GM21360 (cell line): ENCODE measurements at regions not wholly inside any gene's neighbourhood (a gene's known extent, or its start where the extent isn't known, plus 50 kb on each side); places are given as distances from the start of the nearest gene placed in this dataset.
"Not testable (repeated sequence)": the region's sequence is repeated elsewhere in the genome, so short reads cannot be mapped to it uniquely, and the experiment has no call there.

Source experiments
- ATAC-seq: cut with Tn5 transposase; IDR thresholded peaks from one replicate; pipeline ENCODE4 v1.9.1; 2021; ENCODE audit warnings: mild to moderate bottlenecking, moderate library complexity; ENCODE audit not compliant: unreplicated experiment

DNA sequence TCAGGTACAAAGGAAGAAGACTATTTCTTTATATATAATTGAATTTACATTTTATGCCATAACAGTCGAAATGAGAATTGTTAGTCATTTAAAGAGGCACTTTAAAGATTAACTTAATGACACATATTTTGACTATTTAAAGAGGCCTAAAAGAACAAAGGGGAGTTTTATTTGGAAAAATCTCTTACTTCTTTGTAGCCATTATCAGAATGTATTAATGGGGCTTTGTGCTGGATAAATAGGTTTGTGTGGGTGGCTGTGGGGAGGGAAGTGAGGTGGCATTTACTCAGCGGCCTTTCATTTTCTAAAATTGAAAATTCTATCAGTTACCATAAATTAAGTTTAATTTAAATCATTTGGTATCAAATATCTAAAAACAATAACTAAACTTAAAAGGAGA is 462.2 kb upstream of the CXADR start:
- ATAC-seq: no peak

DNA sequence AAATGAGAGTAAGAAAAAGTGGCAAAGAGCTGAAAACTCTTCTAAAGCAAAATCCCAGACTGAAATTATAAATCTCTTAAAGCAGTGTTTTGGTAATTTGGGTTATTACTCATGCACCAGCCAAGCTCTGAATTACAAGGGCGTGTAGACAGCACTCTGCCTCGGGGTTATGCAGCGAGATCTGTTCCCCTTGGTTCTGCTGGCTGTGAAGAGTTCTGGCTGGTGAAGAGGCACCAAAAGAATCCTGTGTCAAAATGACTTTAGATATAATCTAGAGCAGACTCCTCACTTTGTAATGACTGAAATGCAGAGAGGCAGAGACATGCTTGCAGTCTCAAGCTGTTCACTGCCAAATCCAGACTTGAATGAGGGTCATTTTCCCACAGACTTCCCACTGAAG is 461.8 kb upstream of the CXADR start:
- no peak for ATAC-seq

DNA sequence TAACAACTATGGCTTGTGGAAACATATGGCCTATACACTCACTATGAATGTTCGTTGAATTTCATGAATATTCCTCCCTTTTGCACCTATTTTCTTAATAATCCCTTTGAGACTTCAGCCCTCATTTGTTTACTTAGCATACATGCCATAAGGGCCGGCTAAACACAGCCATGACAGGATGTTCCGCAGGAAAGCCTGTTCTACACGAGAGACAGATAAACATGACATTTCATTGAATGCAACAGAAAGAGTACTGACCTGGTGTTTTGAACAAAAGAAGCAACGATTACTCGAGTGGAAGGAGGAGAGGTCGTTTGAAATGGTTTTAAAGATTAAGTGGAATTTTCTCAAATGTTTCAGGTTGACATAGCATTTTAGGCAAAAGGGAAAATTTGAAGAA is 459.5 kb upstream of the CXADR start:
- no peak for ATAC-seq

DNA sequence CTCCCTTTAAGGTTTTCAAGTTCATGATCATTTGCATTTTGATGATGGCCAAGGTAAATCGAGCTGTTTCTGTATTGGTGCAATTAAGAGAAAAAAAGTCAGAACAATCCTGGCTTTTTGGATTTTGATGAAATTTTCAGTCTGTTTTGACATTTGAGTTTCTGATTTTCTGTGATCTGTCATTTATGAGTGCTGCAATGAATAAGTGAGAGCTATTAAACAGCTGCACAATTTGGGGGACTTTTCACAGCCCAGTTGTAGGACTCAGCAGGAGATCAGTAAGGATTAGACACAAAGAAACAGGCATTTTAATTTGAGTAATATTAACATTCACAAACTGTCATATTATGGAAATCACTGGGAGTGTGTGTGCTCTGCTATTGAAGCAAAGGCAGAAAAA is 452.9 kb upstream of the CXADR start:
- ATAC-seq: no peak

DNA sequence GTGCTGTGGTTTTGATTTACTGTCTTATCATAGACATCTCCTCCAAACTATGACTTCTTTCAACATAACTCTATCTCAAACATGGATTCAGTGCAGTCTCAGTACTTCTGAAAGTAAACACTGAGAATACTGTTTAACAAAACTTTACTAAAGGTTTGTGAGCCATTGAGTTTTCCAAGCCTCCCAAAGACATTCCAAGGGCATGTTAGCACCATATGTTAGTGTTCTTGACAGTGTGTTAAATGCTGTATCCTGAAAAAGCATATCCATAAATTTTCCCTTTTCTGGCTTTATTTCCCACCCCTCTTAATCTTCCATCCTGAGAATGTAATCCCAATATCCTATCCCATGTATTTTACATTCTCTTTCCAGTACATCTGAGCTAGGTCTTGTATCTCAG is 446.8 kb upstream of the CXADR start:
- no peak for ATAC-seq

DNA sequence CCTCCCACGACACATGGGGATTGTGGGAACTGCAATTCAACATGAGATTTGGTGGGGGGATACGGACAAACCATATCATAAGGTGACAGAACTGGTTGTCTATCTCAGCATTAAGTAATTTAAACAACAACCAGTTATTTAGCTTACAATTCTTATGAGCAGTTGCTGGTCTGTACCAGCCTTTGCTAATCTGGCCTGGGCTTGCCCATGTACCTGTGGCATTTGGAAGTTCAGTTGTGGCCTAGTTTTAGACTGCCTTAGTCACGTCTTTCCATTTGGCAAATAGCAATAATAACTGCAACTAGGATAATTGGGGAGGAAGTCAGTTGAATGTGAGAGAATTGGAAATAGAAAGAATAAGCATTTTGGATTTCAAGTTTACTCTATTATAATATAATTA is 441.8 kb upstream of the CXADR start:
- ATAC-seq: no peak

DNA sequence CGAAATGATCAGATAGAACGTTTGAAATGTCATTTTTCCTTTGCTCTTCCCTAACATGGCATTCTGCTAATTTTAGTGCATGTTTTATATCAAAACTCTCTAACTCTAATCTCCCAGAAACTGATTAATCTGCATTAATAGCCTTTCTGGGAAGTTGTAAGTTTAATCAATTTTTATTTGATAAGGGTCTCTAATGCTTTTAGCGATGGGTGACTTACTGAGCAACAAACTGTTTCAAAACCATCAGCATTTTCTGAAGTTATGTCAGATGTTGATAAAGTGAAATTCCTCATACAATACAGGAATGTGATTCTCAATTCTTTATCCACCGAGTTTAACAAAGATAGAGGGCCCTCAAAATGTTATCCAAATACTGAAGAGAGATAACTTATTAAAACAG is 431.6 kb upstream of the CXADR start:
- no peak for ATAC-seq

DNA sequence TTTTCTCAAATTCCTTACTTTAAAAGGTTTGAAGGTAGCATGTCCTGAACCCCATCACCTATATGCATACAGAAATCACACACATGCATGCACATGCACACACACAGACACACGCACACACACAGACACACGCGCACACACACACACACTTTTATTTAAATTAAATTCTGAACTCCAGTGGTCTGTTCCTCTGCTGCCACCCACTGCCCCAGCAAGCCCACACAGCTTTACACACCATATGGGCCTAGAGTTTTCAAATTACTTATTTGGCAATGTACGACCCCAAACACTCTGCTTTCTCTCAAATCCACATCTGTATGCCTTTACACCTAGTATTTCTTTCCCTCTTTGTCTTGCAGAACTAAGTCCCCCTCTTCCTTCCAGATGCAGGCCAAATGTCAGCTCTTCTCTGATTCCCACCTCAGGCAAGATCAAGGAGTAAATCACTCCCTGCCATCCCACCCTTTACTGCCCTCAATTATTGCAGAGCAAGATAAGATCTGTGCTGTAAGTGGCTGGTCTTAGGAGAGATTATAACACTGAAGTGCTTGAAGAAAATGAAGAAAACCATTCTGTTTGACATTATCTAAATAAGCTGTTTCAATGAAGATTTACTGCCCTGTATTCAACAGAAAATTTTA is 429.9 kb upstream of the CXADR start:
- ATAC-seq: no peak

DNA sequence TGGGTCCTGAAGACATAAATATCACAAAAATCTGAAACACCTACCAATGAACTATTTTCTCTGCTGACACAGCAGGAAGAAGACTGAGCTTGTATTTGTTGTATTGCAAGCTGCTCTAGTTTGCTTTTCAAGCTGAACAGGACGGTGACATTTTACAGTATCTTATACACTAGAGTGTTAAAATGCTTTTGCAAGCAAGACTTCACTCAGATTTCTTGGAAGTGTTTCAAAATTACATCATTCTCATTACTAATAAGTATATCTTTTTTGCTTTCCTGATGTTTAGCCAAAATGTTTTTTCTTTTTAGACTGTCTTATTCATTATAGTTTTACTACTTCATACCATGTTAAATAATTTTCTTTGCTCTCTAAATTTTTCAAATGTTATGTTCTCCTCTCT is 427.1 kb upstream of the CXADR start:
- ATAC-seq: no peak

DNA sequence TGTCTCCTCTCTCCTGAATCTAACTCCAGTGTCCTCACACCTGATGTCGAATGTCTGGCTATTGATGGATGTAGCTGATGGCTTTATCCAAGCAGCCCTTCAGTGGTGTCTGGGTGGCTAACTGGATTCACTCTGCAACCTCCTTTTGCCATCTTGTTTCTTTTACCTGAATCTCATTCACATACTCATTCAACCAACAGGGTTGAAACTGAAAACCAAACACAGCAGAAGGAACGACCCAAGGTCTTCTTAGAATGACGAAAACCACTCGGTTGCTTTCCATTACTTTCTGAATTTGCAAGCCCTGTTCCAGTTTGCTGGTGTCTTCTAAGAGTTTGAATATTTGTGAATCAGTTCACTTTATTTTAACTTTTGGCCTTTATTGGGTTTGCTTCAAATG is 424.3 kb upstream of the CXADR start:
- no peak for ATAC-seq

DNA sequence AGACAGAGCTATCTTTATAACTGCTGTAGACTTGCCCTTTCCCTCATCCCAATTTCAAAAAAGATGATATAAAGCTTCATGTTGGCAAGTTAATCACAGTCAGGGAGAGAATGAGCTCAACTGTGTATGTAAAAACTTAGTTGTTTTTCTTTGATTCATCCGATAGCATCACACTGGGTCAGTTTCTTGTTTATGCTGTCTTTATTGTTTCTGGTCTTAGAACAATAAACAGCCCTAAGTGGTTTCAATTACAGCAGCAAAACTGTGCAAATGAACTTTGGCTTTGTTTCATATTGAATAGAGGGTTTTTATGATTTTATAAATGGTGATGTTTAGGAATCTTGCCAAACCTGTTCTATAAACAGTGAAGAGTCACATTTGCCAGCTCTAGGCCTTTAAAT is 423.8 kb upstream of the CXADR start:
- ATAC-seq: no peak

DNA sequence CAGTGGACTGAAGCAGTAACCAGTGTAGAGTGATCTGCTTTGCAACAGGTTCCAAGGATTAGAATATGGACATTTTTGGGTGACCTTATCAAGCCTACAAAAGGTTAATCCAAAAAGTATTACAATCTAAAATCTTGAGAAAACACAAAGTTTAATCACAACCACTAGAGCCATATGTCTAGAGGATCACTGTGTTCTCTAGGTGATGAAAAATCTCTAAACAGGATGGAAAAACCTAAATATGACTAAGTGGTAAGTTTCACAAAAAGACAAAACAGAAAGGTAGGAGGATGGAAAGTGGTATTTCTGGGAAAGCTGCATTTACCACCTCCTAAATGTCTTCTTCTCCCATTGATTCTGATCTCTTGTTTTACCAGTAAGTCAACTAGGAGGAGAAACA is 411.1 kb upstream of the CXADR start:
- no peak for ATAC-seq

DNA sequence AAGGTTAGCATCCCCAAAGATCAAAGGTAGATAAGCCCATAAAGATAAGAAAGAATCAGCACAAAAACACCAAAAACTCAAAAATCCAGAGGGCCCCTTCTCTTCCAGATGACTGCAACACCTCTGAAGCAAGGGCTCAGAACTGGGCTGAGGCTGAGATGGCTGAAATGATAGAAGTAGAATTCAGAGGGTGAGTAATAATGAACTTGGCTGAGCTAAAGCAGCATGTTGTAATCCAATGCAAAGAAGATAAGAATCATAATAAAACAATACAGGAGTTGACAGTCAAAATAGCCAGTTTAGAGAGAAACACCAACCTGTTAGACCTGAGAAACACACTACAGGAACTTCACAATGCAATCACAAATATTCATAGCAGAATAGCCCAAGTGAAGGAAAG is 406.9 kb upstream of the CXADR start:
- no peak for ATAC-seq

DNA sequence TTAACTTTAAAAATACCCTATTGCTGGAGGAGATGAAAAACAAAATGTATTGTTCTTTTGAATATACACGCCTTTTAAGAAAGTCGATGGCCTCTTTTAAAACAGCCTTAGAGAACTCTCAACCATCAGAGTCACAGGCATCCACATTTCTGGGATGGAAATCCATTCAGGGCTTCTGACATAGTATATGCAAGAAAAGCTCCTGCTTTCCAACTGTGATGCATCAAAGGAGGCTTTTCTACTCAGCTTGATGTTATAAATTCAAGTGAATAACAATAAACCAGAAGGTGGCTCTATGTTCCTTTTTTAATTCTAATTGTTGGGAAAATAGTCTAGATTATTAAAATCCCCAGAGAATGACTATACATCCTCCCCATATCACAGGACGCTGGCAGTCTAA is 398.8 kb upstream of the CXADR start:
- no peak for ATAC-seq

DNA sequence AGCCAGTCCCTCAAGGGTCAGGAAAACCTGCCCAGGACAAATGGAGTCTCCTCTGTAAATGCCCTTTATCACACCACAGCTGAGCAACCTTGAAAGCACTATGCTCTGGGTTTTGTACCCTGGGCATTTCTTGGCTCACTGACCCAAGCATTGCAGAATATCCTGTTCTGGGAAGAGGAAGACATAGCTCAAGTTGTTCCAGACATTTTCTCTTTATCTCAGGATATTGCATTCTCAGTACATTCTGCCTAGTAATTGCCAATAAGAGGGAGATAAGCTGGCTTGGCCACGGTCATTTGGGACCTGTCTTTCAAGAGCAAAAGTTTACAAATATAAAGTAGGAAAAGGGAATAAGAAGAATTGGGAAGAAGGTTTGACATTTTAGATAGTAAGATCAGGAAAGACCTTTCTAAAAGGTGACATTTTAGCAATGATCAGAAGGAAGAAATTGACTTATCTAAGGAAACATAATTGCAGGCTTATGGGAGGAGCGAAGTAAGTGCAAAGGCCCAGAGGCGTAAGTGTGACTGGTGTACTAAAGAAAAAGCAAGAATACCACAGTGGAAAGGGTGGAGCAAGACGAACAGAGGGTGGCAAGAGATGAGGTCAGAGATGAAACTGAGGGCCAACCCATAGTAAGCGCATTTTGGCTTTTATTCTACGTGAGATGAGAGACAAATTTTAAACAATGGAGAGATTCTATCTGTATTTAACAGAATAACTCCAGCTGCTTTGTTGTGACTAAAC is 394.0 kb upstream of the CXADR start:
- no peak for ATAC-seq

DNA sequence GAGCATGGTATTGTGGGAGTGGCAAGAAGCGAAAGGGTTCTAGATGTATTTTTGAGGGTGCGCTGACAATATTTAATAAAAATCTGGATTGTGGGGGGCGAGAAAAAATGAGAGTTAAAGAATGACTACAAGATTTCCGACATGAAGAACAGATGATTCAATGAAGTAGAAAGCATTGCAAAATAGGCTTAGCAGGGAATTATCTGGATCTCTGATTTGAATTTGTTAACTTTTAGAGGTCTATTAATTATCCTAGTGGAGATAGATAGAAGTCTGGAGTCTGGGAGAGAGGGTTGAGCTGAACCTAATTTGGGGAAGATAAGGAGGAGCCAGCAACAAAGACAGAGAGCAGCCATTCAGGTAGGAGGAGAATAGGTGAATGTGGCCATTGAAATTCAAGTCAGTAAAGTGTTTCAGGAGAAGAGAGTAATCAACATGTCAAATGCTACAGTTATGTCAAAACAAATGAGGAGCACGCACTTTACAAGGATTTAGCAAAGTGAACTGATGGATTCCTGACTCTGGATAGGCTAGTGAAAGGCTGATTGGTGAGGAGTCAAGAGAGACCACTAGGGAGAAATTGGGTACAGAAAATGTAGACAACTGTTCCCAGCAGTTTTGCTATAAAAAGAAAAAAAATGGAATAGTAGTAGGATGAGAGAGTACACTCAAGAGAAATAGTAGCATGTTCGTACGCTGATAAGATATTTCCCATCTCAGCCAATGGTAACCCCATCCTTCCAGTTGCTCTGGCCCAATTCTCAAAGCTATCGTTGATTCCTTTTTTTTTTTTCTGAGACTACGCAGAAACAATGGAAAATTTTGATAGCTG is 393.2 kb upstream of the CXADR start:
- ATAC-seq: no peak

DNA sequence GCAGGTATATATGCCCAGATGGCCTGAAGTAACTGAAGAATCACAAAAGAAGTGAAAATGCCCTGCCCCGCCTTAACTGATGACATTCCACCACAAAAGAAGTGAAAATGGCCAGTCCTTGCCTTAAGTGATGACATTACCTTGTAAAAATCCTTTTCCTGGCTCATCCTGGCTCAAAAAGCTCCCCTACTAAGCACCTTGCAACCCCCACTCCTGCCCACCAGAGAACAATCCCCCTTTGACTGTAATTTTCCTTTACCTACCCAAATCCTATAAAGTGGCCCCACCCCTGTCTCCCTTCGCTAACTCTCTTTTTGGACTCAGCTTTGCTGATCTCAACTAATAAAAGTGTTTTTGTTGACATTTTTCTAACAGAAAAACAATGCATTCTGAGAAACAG is 385.4 kb upstream of the CXADR start:
- not testable (repeated sequence) for ATAC-seq

DNA sequence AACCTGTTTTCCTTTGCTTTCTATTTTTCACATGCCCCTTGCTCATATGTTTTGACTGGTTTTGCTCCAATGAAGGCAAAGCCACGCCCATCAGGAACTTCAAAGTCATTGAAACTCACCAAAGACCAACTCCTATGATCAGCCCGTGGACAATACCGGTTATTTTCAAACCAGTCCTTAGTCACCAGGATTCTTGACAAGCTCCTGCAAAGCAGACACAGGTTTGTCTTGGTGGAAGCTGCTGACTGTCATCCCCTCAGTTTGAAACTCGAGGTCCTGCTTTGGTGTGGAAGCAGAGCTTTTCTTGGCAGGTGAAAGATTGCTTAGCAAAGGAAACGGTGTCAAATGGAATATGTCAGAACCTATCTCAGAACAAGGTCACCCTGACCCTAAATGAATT is 384.7 kb upstream of the CXADR start:
- no peak for ATAC-seq

DNA sequence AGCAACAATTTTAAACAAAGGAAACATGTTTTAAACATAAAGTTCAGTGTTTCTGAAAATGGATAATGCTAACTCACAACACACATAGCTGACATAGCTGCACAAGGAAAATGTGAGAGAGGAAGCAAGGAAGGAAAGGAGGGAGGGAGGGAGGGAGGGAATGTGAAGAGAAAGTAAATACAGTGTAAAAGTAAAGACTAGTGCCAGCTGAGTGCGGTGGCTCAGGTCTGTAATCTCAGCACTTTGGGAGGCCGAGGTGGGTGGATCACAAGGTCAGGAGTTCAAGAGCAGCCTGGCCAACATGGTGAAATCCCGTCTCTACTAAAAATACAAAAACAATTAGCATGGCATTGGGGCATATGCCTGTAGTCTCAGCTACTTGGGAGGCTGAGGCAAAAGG is 373.7 kb upstream of the CXADR start:
- ATAC-seq: not testable (repeated sequence)

DNA sequence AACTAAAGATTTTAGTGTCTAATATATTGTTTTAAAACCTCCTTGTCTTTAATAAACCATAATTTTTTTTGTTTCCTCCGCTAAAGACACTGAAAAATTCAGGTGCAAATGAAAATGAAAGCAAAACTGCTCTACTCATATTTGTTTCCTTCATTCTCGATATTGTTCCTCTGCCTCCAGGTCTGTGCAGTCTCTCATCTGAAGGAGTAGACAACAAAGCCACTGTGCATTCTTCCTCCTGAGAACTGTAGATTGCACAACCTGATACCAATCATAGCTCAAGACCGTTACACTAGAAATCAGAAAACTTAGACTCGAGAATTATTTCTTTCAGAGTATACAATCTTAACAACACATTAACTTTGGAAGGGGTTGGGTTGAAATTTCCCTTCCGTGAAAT is 373.1 kb upstream of the CXADR start:
- ATAC-seq: no peak

DNA sequence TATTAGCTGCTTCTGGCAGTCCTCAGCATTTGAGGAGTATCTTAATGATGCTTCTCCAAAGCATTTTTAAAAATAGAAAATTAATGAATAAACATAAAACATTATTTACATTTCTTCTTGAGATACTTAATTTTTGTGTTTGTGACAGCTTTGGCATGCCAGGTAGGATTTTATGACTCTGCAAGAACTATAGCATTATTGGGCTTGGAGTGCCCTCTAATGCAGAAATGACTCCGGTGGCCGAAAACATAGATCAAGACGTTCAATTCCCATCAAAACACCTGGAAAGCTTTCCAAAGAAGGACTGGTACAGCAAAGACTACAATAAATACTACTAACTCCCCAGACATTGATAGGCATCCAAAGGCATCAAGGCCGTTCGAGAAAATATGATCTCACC is 366.4 kb upstream of the CXADR start:
- no peak for ATAC-seq

DNA sequence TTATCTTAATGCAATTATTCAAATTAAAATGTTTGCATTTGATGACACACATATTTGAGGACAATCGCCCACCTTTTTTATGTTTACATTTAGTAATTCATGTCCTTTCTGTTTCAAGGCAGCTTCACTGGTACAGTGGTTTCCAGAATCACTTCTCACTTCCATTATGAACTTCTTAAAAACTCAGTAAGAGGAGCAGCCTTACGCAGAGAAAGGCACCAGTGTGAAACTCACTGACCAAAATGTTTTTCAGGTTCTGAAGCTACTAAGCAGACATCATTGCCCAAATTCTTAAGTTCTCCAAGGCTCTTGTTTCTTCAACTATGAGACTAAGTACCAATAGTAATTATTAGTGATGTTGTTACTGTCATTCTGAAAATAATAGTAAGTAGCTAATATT is 353.1 kb upstream of the CXADR start:
- ATAC-seq: no peak
